H1 (cell line): ENCODE measurements at regions not wholly inside any gene's neighbourhood (a gene's known extent, or its start where the extent isn't known, plus 50 kb on each side); places are given as distances from the start of the nearest gene placed in this dataset.

Source experiments
- CTCF ChIA-PET: fragments of 300-600 bp; sonication (Branson Sonifier 250); formaldehyde crosslinking; loops from one replicate; lab custom pipeline; 2021; ENCODE audit not compliant: partially characterized antibody; lab: Charles Lee
- POLR2A ChIA-PET: fragments of 300-600 bp; sonication (Branson Sonifier 250); formaldehyde crosslinking; loops from one replicate; lab custom pipeline; 2021; ENCODE audit warnings: inconsistent platforms; ENCODE audit not compliant: partially characterized antibody; lab: Charles Lee
- DNase-seq, 2 experiments: peaks; one replicate each; pipeline versions ENCODE4 v3.0.0 to v3.0.0-alpha.2; 2010 to 2022; ENCODE audit warnings: low spot score in 2 of 2, low read depth in 1 of 2, mixed read lengths in 1 of 2
- FAIRE-seq: peaks from 2 replicates; lab custom pipeline; 2011; peaks lifted over from hg19 to GRCh38; lab: Jason Lieb, UNC
- H2AFZ ChIP-seq: 2 replicates; pipeline ENCODE4 v1.8.1; 2012; ENCODE audit warnings: low read length, inconsistent platforms
- H2AK5ac ChIP-seq: 2 replicates; pipeline ENCODE4 v1.6.1; 2013; ENCODE audit warnings: low read depth, low read length
- H2BK120ac ChIP-seq: replicated peaks from 2 replicates; pipeline ENCODE3; 2013; ENCODE audit warnings: low read depth, low read length, inconsistent platforms
- H2BK12ac ChIP-seq: 2 replicates; pipeline ENCODE4 v1.6.1; 2013; ENCODE audit warnings: low read depth, low read length
- H2BK15ac ChIP-seq: 2 replicates; pipeline ENCODE4 v1.6.1; 2013; ENCODE audit warnings: low read length
- H2BK20ac ChIP-seq: 2 replicates; pipeline ENCODE4 v1.6.1; 2013; ENCODE audit warnings: low read length
- H2BK5ac ChIP-seq: 2 replicates; pipeline ENCODE4 v1.6.1; 2013; ENCODE audit warnings: low read depth, low read length
- H3K14ac ChIP-seq: 2 replicates; pipeline ENCODE4 v1.6.1; 2013; ENCODE audit warnings: inconsistent platforms; ENCODE audit not compliant: insufficient read length
- H3K18ac ChIP-seq: 2 replicates; pipeline ENCODE4 v1.6.1; 2013; ENCODE audit warnings: low read length; ENCODE audit errors: extremely low read depth
- H3K23ac ChIP-seq: 2 replicates; pipeline ENCODE4 v1.6.1; 2013; ENCODE audit warnings: inconsistent platforms; ENCODE audit not compliant: insufficient read length
- H3K23me2 ChIP-seq: 2 replicates; pipeline ENCODE4 v1.6.1; 2013; ENCODE audit warnings: low read depth, low read length
- H3K27ac ChIP-seq: 2 replicates; pipeline ENCODE4 v1.6.1; 2011; ENCODE audit warnings: low read depth, low read length, inconsistent platforms
- H3K27me3 ChIP-seq, 4 experiments: replicated peaks in 1 of 4; 1 replicate in 1 of 4; 2 replicates in 3 of 4; pipeline versions ENCODE4 v1.6.1 to v1.8.1; 2011 to 2013; ENCODE audit warnings: low read length in 3 of 4, mild to moderate bottlenecking in 3 of 4, inconsistent platforms in 2 of 4, mixed read lengths in 2 of 4, moderate library complexity in 1 of 4; ENCODE audit not compliant: control insufficient read depth in 3 of 4, insufficient read depth in 3 of 4; ENCODE audit errors: extremely low read depth in 1 of 4
- H3K36me3 ChIP-seq, 4 experiments: 2 replicates each; pipeline versions ENCODE4 v1.6.1 to v1.8.1; 2011 to 2013; ENCODE audit warnings: mild to moderate bottlenecking in 4 of 4, low read length in 3 of 4, moderate library complexity in 2 of 4, control low read depth in 1 of 4, inconsistent platforms in 1 of 4; ENCODE audit not compliant: insufficient read depth in 4 of 4, control insufficient read depth in 2 of 4
- H3K4ac ChIP-seq: replicated peaks from 2 replicates; pipeline ENCODE3; 2013; ENCODE audit warnings: low read length, low read depth, mixed read lengths, inconsistent platforms; ENCODE audit not compliant: insufficient read length
- H3K4me1 ChIP-seq, 4 experiments: replicated peaks in 1 of 4; 1 replicate in 1 of 4; 2 replicates in 3 of 4; pipeline versions ENCODE4 v1.6.1 to v1.8.1; 2011 to 2013; ENCODE audit warnings: low read length in 3 of 4, inconsistent platforms in 2 of 4, mixed read lengths in 1 of 4; ENCODE audit not compliant: insufficient read depth in 4 of 4, control insufficient read depth in 3 of 4
- H3K4me2 ChIP-seq, 2 experiments: 2 replicates each; pipeline versions ENCODE4 v1.6.1 to v1.8.1; 2011 to 2013; ENCODE audit warnings: low read depth in 2 of 2, low read length in 2 of 2, control low read depth in 1 of 2, inconsistent platforms in 1 of 2, mild to moderate bottlenecking in 1 of 2; ENCODE audit not compliant: insufficient read depth in 1 of 2
- H3K4me3 ChIP-seq, 4 experiments: fragments of 200-600, 300-600 bp in 1 of 4; sonication (generic), shearing (Covaris generic), sonication (Bioruptor Twin) in 1 of 4; 2 replicates each; pipeline versions ENCODE4 v1.5.1 to v1.8.1; 2011 to 2016; ENCODE audit warnings: low read length in 4 of 4, low read depth in 3 of 4, control low read depth in 2 of 4, inconsistent platforms in 2 of 4, mild to moderate bottlenecking in 2 of 4, mixed read lengths in 1 of 4, moderate library complexity in 1 of 4; ENCODE audit not compliant: insufficient read depth in 2 of 4; ENCODE audit errors: extremely low read depth in 1 of 4
- H3K56ac ChIP-seq: replicated peaks from 2 replicates; pipeline ENCODE3; 2013; ENCODE audit warnings: low read depth, mild to moderate bottlenecking, mixed read lengths, low read length, inconsistent platforms; ENCODE audit not compliant: insufficient read length
- H3K79me1 ChIP-seq: 2 replicates; pipeline ENCODE4 v1.6.1; 2013; ENCODE audit warnings: low read depth, low read length, control low read depth
- H3K79me2 ChIP-seq, 2 experiments: 2 replicates each; pipeline versions ENCODE4 v1.6.1 to v1.8.1; 2012 to 2013; ENCODE audit warnings: low read length in 2 of 2, mild to moderate bottlenecking in 2 of 2, inconsistent platforms in 1 of 2; ENCODE audit not compliant: insufficient read depth in 2 of 2, control insufficient read depth in 1 of 2
- H3K9ac ChIP-seq, 4 experiments: replicated peaks in 1 of 4; 1 replicate in 1 of 4; 2 replicates in 3 of 4; pipeline versions ENCODE4 v1.6.1 to v1.8.1; 2011 to 2013; ENCODE audit warnings: low read depth in 3 of 4, low read length in 3 of 4, control low read depth in 2 of 4, mild to moderate bottlenecking in 2 of 4, moderate library complexity in 2 of 4, inconsistent platforms in 1 of 4; ENCODE audit errors: extremely low read depth in 1 of 4
- H3K9me3 ChIP-seq, 2 experiments: 2 replicates each; pipeline versions ENCODE4 v1.6.1 to v1.8.1; 2012 to 2013; ENCODE audit warnings: mild to moderate bottlenecking in 2 of 2, moderate library complexity in 2 of 2, control low read depth in 1 of 2, inconsistent platforms in 1 of 2, low read depth in 1 of 2, low read length in 1 of 2, mixed read lengths in 1 of 2; ENCODE audit not compliant: insufficient read depth in 2 of 2
- H4K20me1 ChIP-seq, 2 experiments: replicated peaks in 1 of 2; 2 replicates each; pipeline versions ENCODE3 to v1.8.1; 2011 to 2013; ENCODE audit warnings: inconsistent platforms in 2 of 2, low read length in 2 of 2, mild to moderate bottlenecking in 1 of 2; ENCODE audit not compliant: insufficient read depth in 2 of 2, control insufficient read depth in 1 of 2
- H4K5ac ChIP-seq: 2 replicates; pipeline ENCODE4 v1.6.1; 2013; ENCODE audit warnings: low read length, low read depth, mixed read lengths, inconsistent platforms; ENCODE audit not compliant: insufficient read length
- H4K8ac ChIP-seq: 2 replicates; pipeline ENCODE4 v1.8.0; 2013; ENCODE audit warnings: mild to moderate bottlenecking, moderate library complexity, low read length, inconsistent platforms; ENCODE audit not compliant: insufficient read depth; ENCODE audit errors: extremely low read depth
- H4K91ac ChIP-seq: replicated peaks from 2 replicates; pipeline ENCODE3; 2013; ENCODE audit warnings: low read length, mixed read lengths, inconsistent platforms; ENCODE audit not compliant: insufficient read length
- ASH2L ChIP-seq: fragments of 200-600, 300-600 bp; sonication (generic); IDR thresholded peaks from one replicate; pipeline ENCODE4 v1.7.1; 2017; ENCODE audit warnings: low read length
- ATF3 ChIP-seq: IDR thresholded peaks from 2 replicates; pipeline ENCODE4 v1.6.1; 2011; ENCODE audit warnings: low read depth, mild to moderate bottlenecking, low read length; ENCODE audit not compliant: insufficient read depth
- BRCA1 ChIP-seq: IDR thresholded peaks from 2 replicates; pipeline ENCODE4 v1.6.1; 2012; ENCODE audit warnings: low read depth, low read length, improper control_type of control experiment
- CEBPB ChIP-seq: IDR thresholded peaks from 2 replicates; pipeline ENCODE4 v1.6.1; 2012; ENCODE audit warnings: low read depth, low read length
- CHD1 ChIP-seq: IDR thresholded peaks from 2 replicates; pipeline ENCODE4 v1.6.1; 2012; ENCODE audit warnings: low read depth, low read length, improper control_type of control experiment
- HDAC2 ChIP-seq, 2 experiments: fragments of 300-600 bp in 1 of 2; sonication (generic) in 1 of 2; IDR thresholded peaks; 2 replicates each; pipeline ENCODE4 v1.6.1; 2011 to 2012; ENCODE audit warnings: low read depth in 2 of 2, low read length in 2 of 2, mild to moderate bottlenecking in 2 of 2, moderate library complexity in 2 of 2, borderline replicate concordance in 1 of 2, inconsistent platforms in 1 of 2
- KDM1A ChIP-seq: fragments of 200-600, 300-600 bp; sonication (generic); IDR thresholded peaks from 2 replicates; pipeline ENCODE4 v1.7.1; 2016; ENCODE audit warnings: mild to moderate bottlenecking, low read length, borderline replicate concordance
- KDM5A ChIP-seq: fragments of 200-600 bp; IDR thresholded peaks from 2 replicates; pipeline ENCODE4 v1.7.1; 2012; ENCODE audit warnings: mild to moderate bottlenecking, low read length, inconsistent platforms, mixed read lengths
- PHF8 ChIP-seq: fragments of 200-600 bp; sonication (generic); conservative IDR thresholded peaks from 2 replicates; pipeline ENCODE4 v1.7.1; 2012; ENCODE audit warnings: low read depth, mild to moderate bottlenecking, inconsistent platforms, low read length, moderate library complexity
- RBBP5 ChIP-seq: IDR thresholded peaks from 2 replicates; pipeline ENCODE4 v1.7.1; 2012; ENCODE audit warnings: low read depth, mild to moderate bottlenecking, inconsistent platforms, low read length, moderate library complexity, borderline replicate concordance
- RFX5 ChIP-seq: IDR thresholded peaks from 2 replicates; pipeline ENCODE4 v1.6.1; 2011; ENCODE audit warnings: low read depth, low read length, improper control_type of control experiment, borderline replicate concordance
- RXRA ChIP-seq: IDR thresholded peaks from 2 replicates; pipeline ENCODE4 v1.6.1; 2011; ENCODE audit warnings: low read depth, mild to moderate bottlenecking, low read length, moderate library complexity; ENCODE audit not compliant: insufficient read depth
- SIN3A ChIP-seq, 2 experiments: IDR thresholded peaks in 1 of 2; conservative IDR thresholded peaks in 1 of 2; 2 replicates each; pipeline ENCODE4 v1.6.1; 2011 to 2012; ENCODE audit warnings: low read length in 2 of 2, improper control_type of control experiment in 1 of 2, low read depth in 1 of 2, mild to moderate bottlenecking in 1 of 2
- SP4 ChIP-seq: IDR thresholded peaks from 2 replicates; pipeline ENCODE4 v1.6.1; 2012; ENCODE audit warnings: low read length, inconsistent platforms
- TEAD4 ChIP-seq: IDR thresholded peaks from 2 replicates; pipeline ENCODE4 v1.6.1; 2012; ENCODE audit warnings: low read depth, low read length, inconsistent platforms, mixed read lengths
- WGBS, 2 experiments: shearing (Covaris generic) in 1 of 2; methylation state at CpG; one replicate each; pipeline versions ENCODE4 v1.1.6 to v1.1.7; 2013 to 2015; ENCODE audit warnings: low lambda C conversion rate in 2 of 2, mixed read lengths in 2 of 2, inconsistent platforms in 1 of 2, low coverage in 1 of 2, missing lambda C conversion rate in 1 of 2; ENCODE audit not compliant: insufficient replicate concordance in 2 of 2, insufficient coverage in 1 of 2, insufficient read length in 1 of 2; ENCODE audit errors: extremely low coverage in 1 of 2, missing lambda C conversion rate in 1 of 2; 5-methylcytosine and 5-hydroxymethylcytosine counted together

- ChIA-PET POLR2A (no interaction called here), CTCF (interaction anchor here (1.0 to 1.3 kb wide), 2 partner anchors 13 to 19 kb away, joined by 3 read pairs; no protein-coding TSS in a partner anchor)
- Histone ChIP-seq H2BK5ac (no peak overlapping the region), H2AFZ (no peak overlapping the region), H3K4me3 (no peak overlapping the region), H2BK120ac (no peak overlapping the region), H2BK20ac (no peak overlapping the region), H3K18ac (no peak overlapping the region), H3K36me3 (no peaks in the 10 kb centered on the region), H2BK15ac (no peak overlapping the region), H4K20me1 (no peaks in the 10 kb centered on the region), H3K27me3 (no peaks in the 10 kb centered on the region), H3K14ac (no peak overlapping the region), H4K8ac (no peak overlapping the region), H3K9me3 (no peaks in the 10 kb centered on the region), H3K23me2 (no peaks in the 10 kb centered on the region), H3K4ac (no peak overlapping the region), H3K79me1 (no peaks in the 10 kb centered on the region), H4K5ac (no peak overlapping the region), H3K56ac (no peak overlapping the region), H2BK12ac (no peak overlapping the region), H3K23ac (no peak overlapping the region), H2AK5ac (no peak overlapping the region), H4K91ac (no peak overlapping the region), H3K9ac (no peak overlapping the region), H3K27ac (no peak overlapping the region), H3K4me2 (no peak overlapping the region), H3K79me2 (no peaks in the 10 kb centered on the region), H3K4me1 (no peaks in the 10 kb centered on the region)
- FAIRE-seq (no peak), DNase-seq (no peak)
- 95% methylated on average over 2 of the region's 2 CpGs; no CpG with 5 or more reads in 1 of the 2 experiments for WGBS, 2 experiments
- TF ChIP-seq ASH2L (no peak), PHF8 (no peak), ATF3 (no peak), CHD1 (no peak), HDAC2 (IDR thresholded peaks at IDR 0.05; ENCODE audit: borderline replicate concordance in 1 of 2, low read depth in 2 of 2, low read length in 2 of 2) (no peak), TEAD4 (no peak), CEBPB (no peak), RBBP5 (no peak), BRCA1 (no peak), RXRA (no peak), SIN3A (conservative IDR thresholded peaks at IDR 0.05 in 1 of 2, IDR thresholded peaks at IDR 0.05 in 1 of 2; ENCODE audit: low read depth in 1 of 2, low read length in 2 of 2) (no peak), KDM1A (no peak), KDM5A (no peak), SP4 (no peak), RFX5 (no peak)
Observed at GRCh38 chr11:127424661-127425060, 424.1 kb upstream of the KIRREL3 start.
